ACC112 (cell line): ENCODE measurements at regions not wholly inside any gene's neighbourhood (a gene's known extent, or its start where the extent isn't known, plus 50 kb on each side); places are given as distances from the start of the nearest gene placed in this dataset.

Experiments used
- H2AFZ ChIP-seq: fragments of 200-600 bp; sonication (generic); one replicate; pipeline ENCODE4 v1.6.0; 2017; ENCODE audit warnings: antibody characterized with exemption, low read length; ENCODE audit not compliant: unreplicated experiment
- H3K27ac ChIP-seq: fragments of 200-600 bp; sonication (generic); 2 replicates; pipeline ENCODE4 v1.5.1; 2014; ENCODE audit warnings: low read depth, mild to moderate bottlenecking, antibody characterized with exemption, low read length, moderate library complexity
- H3K27me3 ChIP-seq: fragments of 200-600 bp; sonication (generic); 2 replicates; pipeline ENCODE4 v1.6.1; 2014; ENCODE audit warnings: mild to moderate bottlenecking, antibody characterized with exemption, low read length, moderate library complexity, mixed read lengths; ENCODE audit not compliant: insufficient read depth
- H3K36me3 ChIP-seq: fragments of 200-600 bp; sonication (generic); 2 replicates; pipeline ENCODE4 v1.6.1; 2016; ENCODE audit warnings: mild to moderate bottlenecking, antibody characterized with exemption, low read length, moderate library complexity, mixed read lengths; ENCODE audit not compliant: insufficient read depth
- H3K4me1 ChIP-seq: fragments of 200-600 bp; sonication (generic); one replicate; pipeline ENCODE4 v1.6.1; 2016; ENCODE audit warnings: low read length, mixed read lengths; ENCODE audit not compliant: insufficient read depth, unreplicated experiment, control insufficient read depth
- H3K4me3 ChIP-seq: fragments of 200-600 bp; sonication (generic); 2 replicates; pipeline ENCODE4 v1.5.1; 2014; ENCODE audit warnings: mild to moderate bottlenecking, low read depth, low read length
- H3K79me2 ChIP-seq: fragments of 200-600 bp; sonication (generic); one replicate; pipeline ENCODE4 v1.6.0; 2016; ENCODE audit warnings: low read length; ENCODE audit not compliant: control insufficient read depth, unreplicated experiment, insufficient read depth

- Histone ChIP-seq H3K79me2 (no peaks in the 10 kb centered on the region), H3K36me3 (no peaks in the 10 kb centered on the region), H3K4me3 (no peak overlapping the region), H3K27ac (no peak overlapping the region), H3K27me3 (no peaks in the 10 kb centered on the region), H3K4me1 (no peaks in the 10 kb centered on the region), H2AFZ (no peak overlapping the region)
These were observed 316.2 kb upstream of the FMN2 start for GRCh38 chr1:239775466-239775865.

- Histone ChIP-seq H3K27me3 (no peaks in the 10 kb centered on the region), H3K4me1 (no peaks in the 10 kb centered on the region), H3K36me3 (no peaks in the 10 kb centered on the region), H3K27ac (no peak overlapping the region), H3K79me2 (no peaks in the 10 kb centered on the region), H3K4me3 (no peak overlapping the region), H2AFZ (no peak overlapping the region)
These were observed 313.4 kb upstream of the FMN2 start for GRCh38 chr1:239778208-239778813.

- Histone ChIP-seq H3K27me3 (no peaks in the 10 kb centered on the region), H3K79me2 (no peaks in the 10 kb centered on the region), H2AFZ (no peak overlapping the region), H3K4me3 (no peak overlapping the region), H3K27ac (no peak overlapping the region), H3K36me3 (no peaks in the 10 kb centered on the region), H3K4me1 (no peaks in the 10 kb centered on the region)
These were observed 311.7 kb upstream of the FMN2 start for GRCh38 chr1:239779962-239780361.

GRCh38 chr1:239784896-239785295 is 306.8 kb upstream of the FMN2 start:
- Histone ChIP-seq H3K27me3 (no peaks in the 10 kb centered on the region), H3K4me3 (no peak overlapping the region), H3K27ac (no peak overlapping the region), H3K4me1 (no peaks in the 10 kb centered on the region), H3K36me3 (no peaks in the 10 kb centered on the region), H3K79me2 (no peaks in the 10 kb centered on the region), H2AFZ (no peak overlapping the region)

GRCh38 chr1:239785576-239785975 is 306.1 kb upstream of the FMN2 start:
- H3K4me1 ChIP-seq: no peaks in the 10 kb centered on the region
- no peaks in the 10 kb centered on the region for H3K79me2 ChIP-seq
- H2AFZ ChIP-seq: no peak overlapping the region
- H3K4me3 ChIP-seq: no peak overlapping the region
- no peak overlapping the region for H3K27ac ChIP-seq
- no peaks in the 10 kb centered on the region for H3K36me3 ChIP-seq
- no peaks in the 10 kb centered on the region for H3K27me3 ChIP-seq

GRCh38 chr1:239786464-239786863 is 305.2 kb upstream of the FMN2 start:
- Histone ChIP-seq H3K79me2 (no peaks in the 10 kb centered on the region), H3K27me3 (no peaks in the 10 kb centered on the region), H3K27ac (no peak overlapping the region), H2AFZ (no peak overlapping the region), H3K4me3 (no peak overlapping the region), H3K36me3 (no peaks in the 10 kb centered on the region), H3K4me1 (no peaks in the 10 kb centered on the region)

GRCh38 chr1:239792157-239792556 is 299.5 kb upstream of the FMN2 start:
- no peaks in the 10 kb centered on the region for H3K27me3 ChIP-seq
- no peak overlapping the region for H3K4me3 ChIP-seq
- H3K4me1 ChIP-seq: no peaks in the 10 kb centered on the region
- H3K36me3 ChIP-seq: no peaks in the 10 kb centered on the region
- no peak overlapping the region for H2AFZ ChIP-seq
- H3K27ac ChIP-seq: no peak overlapping the region
- no peaks in the 10 kb centered on the region for H3K79me2 ChIP-seq

GRCh38 chr1:239795304-239795703 is 296.4 kb upstream of the FMN2 start:
- no peaks in the 10 kb centered on the region for H3K4me1 ChIP-seq

GRCh38 chr1:239799617-239800016 is 292.1 kb upstream of the FMN2 start:
- no peak overlapping the region for H3K4me3 ChIP-seq
- peaks cover 10% of the 10 kb centered on the region; the same call in 1 of the 2 replicates for H3K27me3 ChIP-seq
- no peaks in the 10 kb centered on the region for H3K4me1 ChIP-seq
- H3K27ac ChIP-seq: no peak overlapping the region
- H2AFZ ChIP-seq: no peak overlapping the region
- no peaks in the 10 kb centered on the region for H3K36me3 ChIP-seq
- H3K79me2 ChIP-seq: no peaks in the 10 kb centered on the region

More at GRCh38 chr1:239795304-239795703, 296.4 kb upstream of the FMN2 start:
- Histone ChIP-seq H3K4me3 (no peak overlapping the region), H2AFZ (no peak overlapping the region), H3K79me2 (no peaks in the 10 kb centered on the region), H3K27me3 (no peaks in the 10 kb centered on the region), H3K36me3 (no peaks in the 10 kb centered on the region), H3K27ac (no peak overlapping the region)

GRCh38 chr1:239800861-239801260 is 290.8 kb upstream of the FMN2 start:
- Histone ChIP-seq H3K79me2 (no peaks in the 10 kb centered on the region), H2AFZ (no peak overlapping the region), H3K4me1 (no peaks in the 10 kb centered on the region), H3K27ac (no peak overlapping the region), H3K36me3 (no peaks in the 10 kb centered on the region), H3K4me3 (no peak overlapping the region), H3K27me3 (peaks cover 10% of the 10 kb centered on the region; the same call in 1 of the 2 replicates)

- Histone ChIP-seq H3K36me3 (no peaks in the 10 kb centered on the region), H2AFZ (no peak overlapping the region), H3K4me3 (no peak overlapping the region), H3K4me1 (no peaks in the 10 kb centered on the region), H3K27me3 (peaks cover 10% of the 10 kb centered on the region; the same call in 1 of the 2 replicates), H3K79me2 (no peaks in the 10 kb centered on the region), H3K27ac (no peak overlapping the region)
These were observed 289.4 kb upstream of the FMN2 start for GRCh38 chr1:239802275-239802674.
